GM23248 (cell line): ENCODE measurements at regions not wholly inside any gene's neighbourhood (a gene's known extent, or its start where the extent isn't known, plus 50 kb on each side); places are given as distances from the start of the nearest gene placed in this dataset.

Source experiments
- EZH2 ChIP-seq: fragments of 200-600 bp; sonication (generic); IDR thresholded peaks from 2 replicates; pipeline ENCODE4 v1.6.1; 2018; ENCODE audit warnings: antibody characterized with exemption, mild to moderate bottlenecking; ENCODE audit not compliant: insufficient read depth, poor library complexity, severe bottlenecking
- EZH2phosphoT487 ChIP-seq: fragments of 200-600 bp; sonication (generic); IDR thresholded peaks from 2 replicates; pipeline ENCODE4 v1.6.1; 2018; ENCODE audit warnings: antibody characterized with exemption, moderate library complexity, mild to moderate bottlenecking, low read depth; ENCODE audit not compliant: insufficient read depth

GRCh38 chr7:16061011-16061410 lies 360.3 kb downstream of the CRPPA start:
- TF ChIP-seq EZH2 (no peak), EZH2phosphoT487 (no peak)
